HG02763 (cell line): ENCODE measurements at regions not wholly inside any gene's neighbourhood (a gene's known extent, or its start where the extent isn't known, plus 50 kb on each side); places are given as distances from the start of the nearest gene placed in this dataset.
"Not testable (repeated sequence)": the region's sequence is repeated elsewhere in the genome, so short reads cannot be mapped to it uniquely, and the experiment has no call there.

Experiments
- ATAC-seq: cut with Tn5 transposase; IDR thresholded peaks from one replicate; pipeline ENCODE4 v1.9.1; 2021; ENCODE audit warnings: mild to moderate bottlenecking, moderate library complexity; ENCODE audit not compliant: unreplicated experiment

DNA sequence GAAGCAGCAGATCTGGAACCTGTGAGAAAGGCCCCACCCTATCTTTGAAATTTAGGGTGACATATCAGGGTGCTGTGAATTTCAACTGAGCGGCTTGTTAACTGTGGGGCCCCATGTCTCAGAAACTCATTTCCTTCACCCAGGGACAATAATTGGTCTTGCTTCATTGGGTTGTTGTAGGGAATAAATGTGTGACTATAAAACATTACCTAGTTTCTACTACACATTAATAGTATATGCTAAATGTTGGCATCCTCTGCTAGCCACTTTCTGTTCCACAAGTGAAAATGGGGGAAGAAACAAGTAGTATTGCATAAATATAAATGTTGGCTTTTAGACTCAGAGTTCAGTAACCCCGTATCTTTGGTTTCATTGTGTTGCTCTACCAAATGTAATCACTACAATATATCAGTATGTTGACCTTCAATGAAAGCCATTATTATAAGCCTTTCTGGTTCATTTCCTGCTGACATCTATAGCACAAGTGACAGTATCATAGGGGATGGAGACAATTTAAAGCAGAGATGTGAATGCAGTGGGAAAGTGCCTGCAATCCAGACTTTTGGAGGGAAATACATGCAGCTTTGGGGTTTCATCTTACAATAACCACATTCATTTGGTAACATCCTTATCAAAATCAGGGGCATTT is 905.5 kb upstream of the RAG2 start:
- peak; percentile 30 for ATAC-seq

DNA sequence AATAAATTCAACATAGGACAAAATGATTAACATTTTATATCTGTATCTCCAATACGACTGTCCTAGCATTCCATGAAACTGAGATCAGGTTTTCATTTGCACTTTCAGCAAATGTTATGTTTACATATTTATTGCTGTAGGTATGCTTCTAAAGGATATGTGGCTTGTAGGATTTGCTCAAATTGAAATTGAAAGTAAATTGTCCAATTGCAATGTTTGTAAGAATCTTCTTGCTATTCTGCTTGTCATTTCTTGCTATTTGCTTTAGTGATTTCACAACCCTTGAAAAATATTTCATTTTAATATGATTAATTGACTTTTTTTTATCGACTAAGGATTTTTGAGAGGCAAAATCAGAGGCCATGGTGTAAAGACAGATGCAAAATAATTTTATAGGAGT is 904.2 kb upstream of the RAG2 start:
- ATAC-seq = no peak

DNA sequence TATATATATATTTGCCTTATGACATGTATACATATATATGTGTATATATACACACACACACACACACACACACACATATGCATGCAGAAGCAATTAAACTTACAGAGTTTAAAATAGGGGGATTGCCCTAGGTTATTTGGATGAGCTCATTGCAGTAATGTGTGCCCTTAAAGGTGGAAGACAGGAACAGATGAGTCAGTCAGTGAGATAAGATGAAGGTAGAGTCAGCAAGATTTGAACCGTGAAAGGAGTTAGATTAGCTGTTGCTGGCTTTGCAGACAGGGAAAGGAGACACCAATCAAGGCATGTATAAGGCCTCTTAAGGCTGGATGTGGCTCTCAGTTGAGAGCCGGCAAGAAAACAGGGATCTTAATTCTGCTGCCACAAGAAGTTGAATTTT is 902.4 kb upstream of the RAG2 start:
- ATAC-seq = no peak

DNA sequence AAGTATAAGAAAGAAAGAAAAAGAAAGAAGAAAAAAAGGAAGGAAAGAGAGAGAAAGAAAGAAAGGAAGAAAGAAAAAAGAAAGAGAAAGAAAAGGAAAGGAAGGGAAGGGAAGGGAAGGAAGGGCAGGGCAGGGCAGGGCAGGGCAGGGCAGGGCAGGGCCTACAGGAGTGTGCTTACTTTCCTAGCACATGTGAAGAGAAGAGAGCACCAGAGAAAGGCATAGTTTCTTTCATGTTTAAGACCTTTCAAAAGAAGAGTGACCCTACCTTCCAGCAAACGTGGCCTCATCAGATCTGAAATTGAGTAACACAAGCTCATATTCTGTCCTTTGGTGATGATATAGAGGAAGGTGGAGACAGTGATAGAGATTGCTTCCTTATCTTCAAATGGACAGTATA is 899.3 kb upstream of the RAG2 start:
- no peak for ATAC-seq

DNA sequence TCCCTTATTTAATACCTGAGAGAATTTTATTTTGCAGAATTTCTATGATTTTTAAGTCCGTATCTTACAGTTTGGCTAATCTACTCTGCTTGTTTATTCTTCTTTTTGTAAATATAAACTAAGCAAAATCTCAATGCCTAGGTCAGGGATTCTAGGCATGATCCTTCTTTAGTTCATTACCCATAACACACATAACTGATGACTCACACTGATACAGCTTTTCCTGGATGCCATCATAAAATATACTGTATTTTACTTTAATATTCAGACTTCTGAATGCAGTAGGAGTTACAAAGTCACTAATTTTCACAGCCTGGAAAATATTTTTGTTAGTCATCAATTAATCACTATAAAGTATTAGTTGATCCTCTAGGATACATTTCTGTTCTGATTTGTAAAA is 898.2 kb upstream of the RAG2 start:
- no peak for ATAC-seq

DNA sequence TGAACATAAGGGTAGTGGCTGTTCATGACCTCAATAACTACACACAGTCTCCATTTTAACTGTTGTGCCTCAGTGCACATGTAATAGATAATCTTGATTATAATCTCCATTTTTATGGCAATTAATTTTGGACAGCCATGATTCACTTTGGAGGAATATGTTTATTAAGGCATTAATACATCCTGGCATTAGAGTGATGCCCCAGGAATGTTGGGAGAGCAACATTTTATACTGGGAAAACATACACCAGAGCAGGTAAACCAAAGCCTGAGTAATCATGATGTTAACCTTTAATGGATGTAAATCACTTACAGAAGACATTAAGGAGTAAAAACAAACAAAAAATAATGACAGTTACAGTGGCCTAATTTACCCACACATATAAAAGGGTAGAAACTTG is 886.3 kb upstream of the RAG2 start:
- ATAC-seq = no peak

DNA sequence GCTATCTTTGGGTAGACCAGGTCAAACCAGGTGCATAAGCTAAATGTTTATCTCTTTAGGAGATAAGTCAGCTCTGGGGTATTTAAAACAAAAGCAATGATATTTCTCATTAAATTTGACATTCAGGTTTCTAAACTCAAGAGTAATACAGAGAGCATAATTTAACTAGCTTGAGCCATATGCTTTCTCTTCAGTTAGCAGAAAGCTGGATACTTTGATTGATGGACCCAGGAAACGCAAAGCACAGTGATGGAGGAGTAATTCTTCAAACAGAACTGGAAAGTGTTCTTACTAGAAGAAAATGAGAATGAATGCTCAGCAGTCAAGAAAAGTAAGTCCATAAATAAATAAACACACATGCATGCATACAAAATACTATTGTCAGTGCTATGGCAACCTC is 885.7 kb upstream of the RAG2 start:
- ATAC-seq = no peak

DNA sequence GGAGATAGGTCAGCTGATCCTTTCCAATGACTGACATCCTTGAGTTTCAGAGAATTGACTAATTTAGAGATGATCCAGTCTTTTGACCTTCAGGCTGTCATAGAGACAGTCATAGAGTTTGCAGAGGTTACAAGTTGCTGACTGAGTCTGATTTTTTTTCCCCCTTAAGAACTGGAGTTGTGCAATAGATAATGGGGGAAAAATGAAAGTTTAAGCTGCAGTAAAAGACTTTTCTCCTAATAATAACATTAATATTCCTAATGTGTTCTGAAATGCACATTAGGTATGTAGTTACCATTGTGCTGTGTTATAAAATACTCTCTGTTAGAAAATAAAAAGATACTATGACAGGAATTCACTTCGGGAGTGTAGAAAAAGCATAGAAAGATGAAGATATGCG is 876.9 kb upstream of the RAG2 start:
- no peak for ATAC-seq

DNA sequence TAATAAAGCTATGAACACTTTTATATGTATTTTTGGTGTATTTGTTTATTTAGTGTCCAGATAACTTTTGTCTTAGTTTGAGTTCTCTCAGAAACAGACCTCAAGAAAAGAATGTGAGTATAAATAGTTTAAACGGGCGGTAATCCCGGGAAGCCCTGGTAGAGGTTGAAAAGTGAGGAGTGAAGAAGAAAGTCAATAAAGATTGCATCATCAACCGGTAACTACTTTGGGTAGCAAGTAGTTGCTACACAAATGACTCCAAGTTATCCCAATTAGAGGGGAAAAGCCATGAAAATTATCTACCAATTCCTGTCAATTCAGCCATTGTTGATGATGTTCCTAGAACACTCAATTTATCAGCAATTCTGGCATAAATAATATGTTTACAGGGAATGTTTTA is 870.3 kb upstream of the RAG2 start:
- ATAC-seq = no peak

DNA sequence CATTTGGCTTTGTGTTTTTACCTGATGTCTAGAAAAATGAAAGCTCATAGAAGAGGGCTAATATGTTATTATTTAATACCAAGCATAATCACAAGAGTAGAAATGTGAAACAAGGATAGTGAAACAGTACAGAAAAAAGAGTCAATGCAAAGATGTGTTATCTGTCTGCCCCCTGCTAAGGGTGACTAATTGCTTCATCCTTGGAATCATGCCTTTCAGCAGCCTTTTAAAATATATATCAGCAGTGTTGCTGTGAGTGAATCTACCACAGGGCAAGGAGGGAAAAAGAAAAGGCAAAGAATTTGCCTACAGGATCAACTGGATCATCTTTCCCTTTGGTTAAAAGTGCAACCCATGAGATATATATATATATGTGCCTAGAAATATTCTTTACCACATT is 867.2 kb upstream of the RAG2 start:
- no peak for ATAC-seq

DNA sequence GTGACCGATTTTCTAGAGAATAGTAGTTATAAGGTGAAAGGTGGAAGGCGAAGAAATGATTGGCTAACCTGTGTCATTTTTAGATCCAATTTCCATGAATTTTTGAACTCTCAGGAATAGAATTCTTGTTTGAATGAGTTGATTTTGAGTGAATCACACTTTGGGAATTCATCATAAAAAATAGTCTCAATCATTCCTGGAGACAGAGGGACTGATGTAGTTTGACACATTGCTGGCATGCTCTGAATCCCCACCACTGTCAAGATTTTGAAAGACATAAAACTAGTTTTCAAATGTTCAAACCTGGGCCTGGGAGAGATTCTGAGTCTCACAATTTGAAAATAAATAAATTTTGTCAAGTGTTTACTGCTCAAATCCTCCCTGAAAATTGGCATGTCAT is 861.4 kb upstream of the RAG2 start:
- ATAC-seq = no peak

DNA sequence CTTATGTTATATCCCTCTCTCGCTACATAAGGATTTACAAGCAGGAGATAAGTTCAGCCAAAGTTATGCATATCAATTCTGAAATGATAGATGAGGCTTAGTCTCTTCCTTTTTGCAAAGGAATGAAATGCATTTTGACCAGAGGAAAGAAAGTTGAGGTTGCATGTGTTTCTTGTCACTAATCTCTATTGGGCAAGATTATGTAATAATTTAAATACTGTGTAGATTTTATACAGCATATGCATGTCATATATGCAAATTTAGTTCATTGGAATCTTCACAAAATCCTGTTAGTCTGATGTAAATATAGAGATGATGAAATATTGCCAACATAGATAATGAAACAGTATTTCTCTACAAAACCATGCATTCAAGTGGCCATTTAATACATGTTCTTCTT is 858.7 kb upstream of the RAG2 start:
- ATAC-seq = no peak

DNA sequence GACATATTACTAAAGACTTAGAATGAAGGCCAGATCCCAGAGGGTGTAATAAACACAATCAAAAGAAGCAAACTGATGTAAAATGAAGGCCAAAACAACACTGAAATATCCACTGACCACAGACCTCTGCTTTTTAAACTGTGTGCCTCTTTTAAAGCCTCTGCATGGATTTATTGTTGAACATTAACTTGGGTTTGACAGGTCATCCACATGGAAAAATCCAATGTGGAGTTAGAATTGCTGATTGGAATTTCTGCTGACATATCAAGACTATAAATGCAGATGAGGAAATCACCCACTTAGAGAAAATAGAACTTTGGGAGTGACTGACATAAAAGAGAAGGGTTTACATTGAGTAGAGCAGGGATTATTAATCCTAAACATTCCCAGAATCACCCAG is 853.9 kb upstream of the RAG2 start:
- no peak for ATAC-seq

DNA sequence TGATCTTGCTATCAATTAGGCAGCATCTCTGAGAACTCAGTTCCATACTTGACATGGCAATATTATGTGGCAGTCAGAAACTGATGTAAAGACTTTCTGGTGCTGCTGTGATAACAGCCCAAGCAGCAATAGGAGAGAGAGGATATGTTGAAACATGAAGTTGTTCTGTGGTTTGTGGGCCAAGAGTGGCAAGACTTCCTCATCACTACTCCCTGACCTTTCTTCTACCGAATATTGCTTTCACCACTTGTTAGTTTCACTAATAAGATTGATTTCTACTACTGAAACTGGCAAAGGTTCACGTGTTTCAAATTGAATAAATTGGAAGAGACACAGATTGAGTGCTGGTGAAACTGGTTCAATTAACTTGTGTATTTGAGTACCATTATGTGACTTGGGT is 852.6 kb upstream of the RAG2 start:
- ATAC-seq = no peak

DNA sequence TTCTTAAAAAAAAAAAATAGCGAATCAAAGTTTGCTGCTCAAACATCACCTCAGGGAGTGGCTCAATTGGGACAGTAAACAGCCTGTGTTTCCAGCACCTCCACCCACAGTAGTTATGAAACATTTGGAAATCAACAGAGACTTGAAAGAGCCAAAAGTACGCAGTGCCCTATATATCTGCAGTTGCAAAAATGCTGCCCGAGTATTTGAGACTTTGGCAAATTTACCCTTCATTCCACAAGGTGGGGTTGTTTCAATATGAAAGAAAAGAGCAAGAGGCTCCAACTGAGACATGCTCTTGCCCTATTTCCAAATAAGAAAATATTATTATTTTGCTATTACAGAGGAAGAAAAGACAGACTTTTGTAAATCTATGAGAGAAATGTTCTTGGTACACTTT is 851.1 kb upstream of the RAG2 start:
- no peak for ATAC-seq

DNA sequence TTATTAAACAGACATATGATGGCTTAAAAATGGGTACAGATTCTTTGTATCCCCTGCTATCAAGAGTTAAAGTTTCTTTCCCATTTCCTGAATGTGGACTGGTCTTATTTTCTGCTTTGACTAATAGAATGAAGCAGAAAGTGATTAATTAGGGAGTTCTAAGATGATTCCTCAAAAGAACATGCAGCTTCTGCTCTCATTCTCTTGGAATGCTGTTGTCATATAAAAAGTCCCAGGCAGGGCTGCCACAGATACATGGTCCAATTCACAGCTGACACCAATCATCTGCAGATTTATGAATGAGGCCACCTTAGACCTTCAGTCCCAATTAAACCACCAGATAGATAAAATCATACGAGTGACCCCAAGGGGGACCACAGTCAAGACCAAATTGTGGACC is 844.5 kb upstream of the RAG2 start:
- no peak for ATAC-seq

DNA sequence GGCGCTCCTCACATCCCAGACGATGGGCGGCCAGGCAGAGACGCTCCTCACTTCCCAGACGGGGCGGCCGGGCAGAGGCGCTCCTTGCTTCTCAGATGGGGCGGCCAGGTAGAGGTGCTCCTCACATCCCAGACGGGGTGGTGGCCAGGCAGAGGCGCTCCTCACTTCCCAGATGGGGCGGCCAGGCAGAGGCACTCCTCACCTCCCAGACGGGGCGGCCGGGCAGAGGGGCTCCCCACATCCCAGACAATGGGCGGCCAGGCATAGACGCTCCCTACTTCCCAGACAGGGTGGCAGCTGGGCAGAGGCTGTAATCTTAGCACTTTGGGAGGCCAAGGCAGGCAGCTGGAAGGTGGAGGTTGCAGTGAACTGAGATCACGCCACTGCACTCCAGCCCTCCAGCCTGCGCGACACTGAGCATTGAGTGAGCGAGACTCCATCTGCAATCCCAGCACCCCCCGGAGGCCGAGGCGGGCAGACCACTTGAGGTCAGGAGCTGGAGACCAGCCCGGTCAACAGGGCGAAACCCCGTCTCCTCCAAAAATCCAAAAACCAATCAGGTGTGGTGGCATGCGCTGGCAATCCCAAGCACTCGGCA is 833.7 kb upstream of the RAG2 start:
- ATAC-seq = not testable (repeated sequence)

DNA sequence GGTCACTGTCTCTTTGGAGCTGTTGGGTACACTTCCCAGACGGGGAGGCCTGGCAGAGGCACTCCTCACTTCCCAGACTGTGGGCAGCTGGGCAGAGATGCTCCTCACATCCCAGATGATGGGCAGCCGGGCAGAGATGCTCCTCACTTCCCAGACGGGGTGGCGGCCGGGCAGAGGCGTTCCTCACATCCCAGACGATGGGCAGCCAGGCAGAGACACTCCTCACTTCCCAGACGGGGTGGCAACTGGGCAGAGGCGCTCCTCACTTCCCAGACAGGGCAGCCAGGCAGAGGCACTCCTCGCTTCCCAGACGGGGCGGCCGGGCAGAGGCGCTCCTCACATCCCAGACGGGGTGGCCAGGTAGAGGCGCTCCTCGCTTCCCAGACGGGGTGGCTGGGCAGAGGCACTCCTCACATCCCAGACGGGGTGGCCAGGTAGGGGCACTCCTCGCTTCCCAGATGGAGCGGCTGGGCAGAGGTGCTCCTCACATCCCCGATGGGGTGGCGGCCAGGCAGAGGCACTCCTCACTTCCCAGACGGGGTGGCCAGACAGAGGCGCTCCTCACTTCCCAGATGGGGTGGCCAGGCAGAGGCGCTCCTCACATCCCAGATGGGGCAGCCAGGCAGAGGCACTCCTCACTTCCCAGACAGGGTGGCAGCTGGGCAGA is 833.1 kb upstream of the RAG2 start:
- not testable (repeated sequence) for ATAC-seq

DNA sequence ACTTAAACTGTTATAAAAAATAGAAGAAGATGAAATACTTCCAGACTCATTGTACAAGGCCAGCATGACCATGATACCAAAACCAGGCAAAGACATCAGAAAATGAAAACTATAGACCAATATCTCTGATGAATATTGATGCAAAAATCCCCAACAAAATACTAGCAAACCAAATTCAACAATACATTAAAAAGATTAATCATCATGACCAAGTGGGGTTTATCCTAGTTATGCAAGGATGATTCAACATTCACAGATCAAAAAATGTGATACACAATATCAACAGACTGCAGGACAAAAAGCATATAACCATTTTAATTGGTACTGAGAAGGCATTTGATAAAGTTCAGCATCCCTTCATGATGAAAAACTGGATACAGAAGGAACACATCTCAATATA is 824.5 kb upstream of the RAG2 start:
- ATAC-seq = no peak

DNA sequence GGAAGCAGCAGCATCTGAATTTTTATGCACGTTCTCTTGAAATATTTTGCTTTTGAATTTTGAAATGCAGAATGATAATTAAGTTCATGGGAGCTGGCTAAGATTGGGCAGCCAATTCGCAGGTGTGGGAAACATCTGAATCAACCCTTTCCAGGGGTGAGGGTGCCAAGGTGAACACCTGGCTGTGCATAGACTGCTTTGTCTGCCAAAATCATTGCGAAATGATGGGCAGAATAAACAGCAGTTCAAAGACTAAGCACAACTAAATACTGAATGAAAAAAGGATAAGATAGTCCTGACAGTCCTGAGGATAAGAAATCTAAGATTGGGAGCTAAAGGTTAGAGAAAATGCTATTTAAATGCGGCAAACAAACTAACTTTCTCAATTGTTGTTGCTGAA is 813.3 kb upstream of the RAG2 start:
- no peak for ATAC-seq

DNA sequence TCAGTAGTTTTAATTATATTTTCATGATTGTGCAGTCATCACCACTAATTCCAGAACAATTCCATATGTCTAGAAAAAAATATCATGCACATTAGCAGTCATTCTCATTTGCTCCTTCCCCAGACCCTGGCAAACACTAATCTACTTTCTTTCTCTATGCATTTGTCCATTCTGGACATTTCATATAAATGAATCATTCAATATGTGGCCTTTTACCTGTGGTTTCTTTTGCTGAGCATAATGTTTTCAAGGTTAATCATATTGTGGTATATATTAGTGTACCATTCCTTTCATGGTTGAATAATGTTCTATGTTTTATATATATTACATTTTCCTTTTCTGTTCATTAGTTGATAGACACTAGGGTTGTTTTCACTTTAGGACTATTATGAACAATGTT is 811.1 kb upstream of the RAG2 start:
- no peak for ATAC-seq

DNA sequence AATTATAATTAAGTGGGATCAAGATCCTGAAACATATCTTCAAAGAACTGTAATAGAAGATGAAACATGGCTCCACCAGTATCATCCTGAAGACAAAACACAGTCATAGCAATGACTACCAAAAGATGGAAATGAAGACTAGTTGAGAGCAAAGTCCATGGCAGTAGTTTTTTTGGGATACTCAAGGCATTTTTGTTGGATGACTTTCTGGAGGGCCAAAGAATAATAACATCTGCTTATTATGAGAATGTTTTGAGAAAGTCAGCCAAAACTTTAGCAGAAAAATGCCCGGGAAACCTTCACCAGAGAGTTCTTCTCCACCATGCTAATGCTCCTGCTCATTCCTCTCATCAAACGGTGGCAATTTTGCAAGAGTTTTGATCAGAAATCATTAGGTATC is 809.4 kb upstream of the RAG2 start:
- ATAC-seq = no peak

DNA sequence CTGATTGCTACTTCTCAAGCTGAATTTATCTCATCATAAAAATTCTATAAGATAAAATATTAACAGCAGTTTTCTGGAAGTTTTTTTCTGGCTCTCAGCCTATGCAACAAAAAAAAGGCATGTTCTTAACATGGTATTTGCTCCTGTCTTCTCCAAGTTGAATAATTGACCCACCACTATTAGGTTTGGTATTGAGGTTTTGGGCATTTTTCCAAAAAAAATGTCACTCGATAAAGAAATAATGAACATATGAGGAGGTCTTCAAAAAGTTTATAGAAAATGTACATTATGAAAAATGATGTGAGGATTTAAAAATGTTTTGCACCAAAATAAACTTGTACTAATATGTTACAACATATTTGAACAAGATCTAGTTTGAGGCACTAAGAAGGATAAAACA is 808.6 kb upstream of the RAG2 start:
- ATAC-seq = no peak
